Fibroblast of villous mesenchyme (primary cell): ENCODE measurements at regions not wholly inside any gene's neighbourhood (a gene's known extent, or its start where the extent isn't known, plus 50 kb on each side); places are given as distances from the start of the nearest gene placed in this dataset.

ENCODE experiments used
- DNase-seq: peaks from one replicate; pipeline ENCODE4 v3.0.0-alpha.2; 2010; ENCODE audit warnings: low read depth
- H3K4me3 ChIP-seq: 2 replicates; pipeline ENCODE4 v1.5.1; 2011; ENCODE audit warnings: low read depth, mild to moderate bottlenecking, low read length
- CTCF ChIP-seq: IDR thresholded peaks from 2 replicates; pipeline ENCODE4 v1.5.1; 2012; ENCODE audit warnings: low read depth, mild to moderate bottlenecking, low read length; ENCODE audit not compliant: insufficient read depth

GRCh38 chr9:80447876-80448275, 876.1 kb downstream of the TLE4 start:
- DNase-seq, result no peak
- no peak for TF ChIP-seq CTCF

GRCh38 chr9:80440724-80441123, 869.0 kb downstream of the TLE4 start:
- H3K4me3 ChIP-seq, result no peak overlapping the region
- no peak for TF ChIP-seq CTCF
- no peak for DNase-seq

More at GRCh38 chr9:80447876-80448275, 876.1 kb downstream of the TLE4 start:
- H3K4me3 ChIP-seq, result no peak overlapping the region

- no peak overlapping the region for H3K4me3 ChIP-seq
- DNase-seq, result no peak
- TF ChIP-seq CTCF, result no peak
Observed at GRCh38 chr9:80437825-80438224, 866.1 kb downstream of the TLE4 start.

GRCh38 chr9:80437091-80437640, 865.4 kb downstream of the TLE4 start:
- H3K4me3 ChIP-seq, result no peak overlapping the region
- DNase-seq, result no peak
- no peak for TF ChIP-seq CTCF

- TF ChIP-seq CTCF, result no peak
- H3K4me3 ChIP-seq, result no peak overlapping the region
- DNase-seq, result no peak
Observed at GRCh38 chr9:80435591-80435990, 863.8 kb downstream of the TLE4 start.

GRCh38 chr9:80426992-80427391, 855.2 kb downstream of the TLE4 start:
- TF ChIP-seq CTCF, result no peak
- no peak overlapping the region for H3K4me3 ChIP-seq
- no peak for DNase-seq

- no peak for DNase-seq
- no peak for TF ChIP-seq CTCF
- no peak overlapping the region for H3K4me3 ChIP-seq
Observed at GRCh38 chr9:80417211-80417773, 845.5 kb downstream of the TLE4 start.
